CD4-positive, alpha-beta T cell (primary cell): ENCODE measurements at regions not wholly inside any gene's neighbourhood (a gene's known extent, or its start where the extent isn't known, plus 50 kb on each side); places are given as distances from the start of the nearest gene placed in this dataset.

Experiments used
- ATAC-seq: fragments of 200-7000 bp; cut with Tn5 transposase; one replicate; pipeline ENCODE4 v1.10.0; 2022; ENCODE audit warnings: mild to moderate bottlenecking; ENCODE audit not compliant: poor library complexity
- CTCF ChIA-PET: fragments of 350-600 bp; sonication (Branson Sonifier 250); formaldehyde crosslinking; loops from one replicate; lab custom pipeline; 2021; ENCODE audit warnings: antibody characterized with exemption, inconsistent platforms; lab: Charles Lee
- POLR2A ChIA-PET: fragments of 350-600 bp; sonication (Branson Sonifier 250); formaldehyde crosslinking; loops from one replicate; lab custom pipeline; 2021; ENCODE audit warnings: antibody characterized with exemption, inconsistent platforms; lab: Charles Lee
- DNase-seq, 14 experiments: peaks; one replicate each; pipeline ENCODE4 v3.0.0-alpha.2; 2013 to 2020; ENCODE audit warnings: mixed read lengths in 2 of 14
- H3K27ac ChIP-seq, 2 donors: one replicate each; pipeline versions ENCODE4 v1.5.1 to v1.7.0; 2013; ENCODE audit warnings: low read length in 2 of 2, low read depth in 1 of 2, mild to moderate bottlenecking in 1 of 2
- H3K27me3 ChIP-seq, 2 experiments: 1 replicate in 1 of 2; 2 replicates in 1 of 2; pipeline versions ENCODE4 v1.6.1 to v1.7.0; 2013; ENCODE audit warnings: low read length in 2 of 2, control low read depth in 1 of 2, mild to moderate bottlenecking in 1 of 2, moderate library complexity in 1 of 2; ENCODE audit not compliant: insufficient read depth in 2 of 2, control insufficient read depth in 1 of 2
- H3K36me3 ChIP-seq: one replicate; pipeline ENCODE4 v1.6.1; 2013; ENCODE audit warnings: low read length, control low read depth; ENCODE audit not compliant: insufficient read depth
- H3K4me1 ChIP-seq: one replicate; pipeline ENCODE4 v1.6.1; 2013; ENCODE audit warnings: low read length, control low read depth; ENCODE audit not compliant: insufficient read depth
- H3K4me3 ChIP-seq: one replicate; pipeline ENCODE4 v1.5.1; 2013; ENCODE audit warnings: mild to moderate bottlenecking, low read length, moderate library complexity
- H3K9me3 ChIP-seq, 2 experiments: 1 replicate in 1 of 2; 2 replicates in 1 of 2; pipeline versions ENCODE4 v1.6.1 to v1.7.0; 2013; ENCODE audit warnings: low read length in 2 of 2, mild to moderate bottlenecking in 2 of 2, control low read depth in 1 of 2, moderate library complexity in 1 of 2; ENCODE audit not compliant: control insufficient read depth in 1 of 2, insufficient read depth in 1 of 2
- H3K27ac Mint-ChIP-seq: one replicate; pipeline ENCODE4 v1.8.0; 2020; ENCODE audit warnings: mixed read lengths
- H3K27me3 Mint-ChIP-seq: one replicate; pipeline ENCODE4 v1.8.0; 2021; ENCODE audit warnings: mixed read lengths
- H3K36me3 Mint-ChIP-seq: one replicate; pipeline ENCODE4 v1.8.0; 2021; ENCODE audit warnings: low read depth, mixed read lengths
- H3K4me1 Mint-ChIP-seq: one replicate; pipeline ENCODE4 v1.8.0; 2021; ENCODE audit warnings: low read depth, mixed read lengths
- H3K4me3 Mint-ChIP-seq: one replicate; pipeline ENCODE4 v1.8.0; 2020; ENCODE audit warnings: mild to moderate bottlenecking, mixed read lengths
- H3K9me3 Mint-ChIP-seq: one replicate; pipeline ENCODE4 v1.8.0; 2020; ENCODE audit warnings: mixed read lengths
- CTCF ChIP-seq: fragments of 200-600 bp; IDR thresholded peaks from one replicate; pipeline ENCODE4 v1.8.0; 2022; ENCODE audit warnings: antibody characterized with exemption, mild to moderate bottlenecking
- intact Hi-C, 2 experiments: fragments of 100-400 bp; cut with DNase I in 1 of 2; cut with micrococcal nuclease in 1 of 2; formaldehyde crosslinking; loops; one replicate each; pipeline versions ENCODE4 v1.15.1 to v1.9.0; 2023 to 2025; cut with DNase I, micrococcal nuclease

- intact Hi-C loops = no loop called here
- CTCF ChIA-PET = no interaction called here
- no peak overlapping the region for H3K27ac Mint-ChIP-seq
Observed at GRCh38 chr18:67600181-67601180, 84.0 kb upstream of the DSEL start.

GRCh38 chr18:67599277-67599676 is 82.8 kb upstream of the DSEL start:
- intact Hi-C loops = no loop called here
- H3K4me1 Mint-ChIP-seq = no peaks in the 10 kb centered on the region
- Histone ChIP-seq H3K27ac (no peak overlapping the region), H3K36me3 (no peaks in the 10 kb centered on the region), H3K27me3 (no peaks in the 10 kb centered on the region), H3K4me1 (no peaks in the 10 kb centered on the region), H3K4me3 (no peak overlapping the region), H3K9me3 (no peaks in the 10 kb centered on the region)
- no peaks in the 10 kb centered on the region for H3K27me3 Mint-ChIP-seq
- no peak for ATAC-seq
- H3K9me3 Mint-ChIP-seq = peaks cover 4% of the 10 kb centered on the region
- ChIA-PET POLR2A (no interaction called here), CTCF (no interaction called here)
- H3K36me3 Mint-ChIP-seq = no peaks in the 10 kb centered on the region
- no peak for TF ChIP-seq CTCF
- no peak overlapping the region for H3K4me3 Mint-ChIP-seq
- H3K27ac Mint-ChIP-seq = no peak overlapping the region
- DNase-seq = no peak

More at GRCh38 chr18:67600181-67601180, 84.0 kb upstream of the DSEL start:
- Histone ChIP-seq H3K36me3 (no peaks in the 10 kb centered on the region), H3K27ac (no peak overlapping the region), H3K4me1 (no peaks in the 10 kb centered on the region), H3K9me3 (no peaks in the 10 kb centered on the region), H3K27me3 (no peaks in the 10 kb centered on the region), H3K4me3 (no peak overlapping the region)
- DNase-seq (no peak), ATAC-seq (no peak)
- H3K36me3 Mint-ChIP-seq = no peaks in the 10 kb centered on the region
- TF ChIP-seq CTCF = no peak
- no peak overlapping the region for H3K4me3 Mint-ChIP-seq
- H3K27me3 Mint-ChIP-seq = no peaks in the 10 kb centered on the region
- H3K9me3 Mint-ChIP-seq = peaks cover 4% of the 10 kb centered on the region
- no peaks in the 10 kb centered on the region for H3K4me1 Mint-ChIP-seq
- POLR2A ChIA-PET = no interaction called here

GRCh38 chr18:67597759-67598158 is 81.2 kb upstream of the DSEL start:
- Histone ChIP-seq H3K27me3 (no peaks in the 10 kb centered on the region), H3K4me1 (no peaks in the 10 kb centered on the region), H3K9me3 (no peaks in the 10 kb centered on the region), H3K4me3 (no peak overlapping the region), H3K27ac (no peak overlapping the region), H3K36me3 (no peaks in the 10 kb centered on the region)
- Mint-ChIP-seq H3K27ac (no peak overlapping the region), H3K36me3 (no peaks in the 10 kb centered on the region), H3K4me3 (no peak overlapping the region), H3K9me3 (peaks cover 4% of the 10 kb centered on the region), H3K27me3 (no peaks in the 10 kb centered on the region), H3K4me1 (no peaks in the 10 kb centered on the region)
- ChIA-PET POLR2A (no interaction called here), CTCF (no interaction called here)
- DNase-seq (no peak), ATAC-seq (no peak)
- no peak for TF ChIP-seq CTCF
- intact Hi-C loops = no loop called here
